ENCODE measurements at regions not wholly inside any gene's neighbourhood (a gene's known extent, or its start where the extent isn't known, plus 50 kb on each side); places are given as distances from the start of the nearest gene placed in this dataset.

DNA sequence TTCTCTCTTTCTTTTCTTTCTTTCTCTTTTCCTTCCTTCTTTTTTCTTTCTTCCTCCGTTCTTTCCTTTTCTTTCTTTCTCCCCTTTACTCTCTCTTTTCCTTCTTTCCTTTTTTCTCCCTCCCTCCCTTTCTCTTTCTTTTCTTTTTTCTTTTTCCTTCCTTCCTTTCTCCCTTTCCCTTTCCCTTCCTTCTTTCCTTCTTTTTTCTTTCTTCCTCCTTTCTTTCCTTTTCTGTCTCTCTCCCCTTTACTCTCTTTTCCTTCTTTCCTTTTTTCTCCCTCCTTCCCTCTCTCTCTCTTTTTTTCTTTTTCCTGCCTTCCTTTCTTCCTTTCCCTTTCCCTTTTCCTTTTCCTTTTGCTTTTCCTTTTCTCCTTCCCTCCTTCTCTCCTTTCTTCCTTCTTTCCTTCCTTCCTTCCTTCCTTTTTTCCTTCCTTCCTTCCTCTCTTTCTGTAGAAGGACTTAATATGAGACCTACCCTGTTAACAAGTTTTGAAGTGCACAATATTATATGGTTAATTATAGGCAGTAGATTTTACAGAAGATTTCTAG is 142.7 kb upstream of the CD180 start:
- Histone ChIP-seq H3K79me2 (ENCODE audit: control insufficient read depth, insufficient read depth, low read length) (no peaks in the 10 kb centered on the region), H4K20me1 (replicated peaks; ENCODE audit: control insufficient read depth, extremely low read depth, insufficient read depth, low read length) (no peaks in the 10 kb centered on the region), H3K9me1 (replicated peaks; ENCODE audit: control insufficient read depth, extremely low read depth, insufficient read depth, low read length) (no peaks in the 10 kb centered on the region), H2AFZ (ENCODE audit: low read depth, low read length) (no peak overlapping the region), H3K9ac (replicated peaks; ENCODE audit: extremely low read depth, insufficient read depth, low read length) (no peak overlapping the region), H3K9me3 (replicated peaks; ENCODE audit: control insufficient read depth, insufficient read depth, low read length) (no peaks in the 10 kb centered on the region), H3K36me3 (ENCODE audit: control insufficient read depth in 2 of 2, extremely low read depth in 1 of 2, insufficient read depth in 2 of 2, low read length in 2 of 2) (no peaks in the 10 kb centered on the region), H3K4me3 (replicated peaks in 1 of 3; ENCODE audit: insufficient read depth in 1 of 3, low read depth in 1 of 3, low read length in 3 of 3) (no peak overlapping the region), H3K4me2 (ENCODE audit: insufficient read depth, low read length) (no peak overlapping the region), H3K27ac (ENCODE audit: insufficient read depth, low read depth, low read length) (no peak overlapping the region), H3K4me1 (ENCODE audit: control insufficient read depth, extremely low read depth, insufficient read depth, low read length) (no peaks in the 10 kb centered on the region), H3K27me3 (ENCODE audit: control insufficient read depth in 2 of 2, insufficient read depth in 2 of 2, low read length in 2 of 2) (no peaks in the 10 kb centered on the region)
- DNase-seq (ENCODE audit: low read depth, low spot score), result no peak
- intact Hi-C loops (cut with micrococcal nuclease), result no loop called here
- dilution Hi-C loops (cut with MboI; ENCODE audit: extremely low pct_ligation_motif_present, low sequenced_read_pairs), result no loop called here
- ChIA-PET POLR2A (no interaction called here), CTCF (no interaction called here)
- BruUV-seq (replicated peaks), result no TSS peak
- no peak for FAIRE-seq
- no peak for TF ChIP-seq POLR2AphosphoS5 (IDR thresholded peaks at IDR 0.05; ENCODE audit: insufficient read depth, low read depth, low read length)
- no peak for TF ChIP-seq JUN (IDR thresholded peaks at IDR 0.05; ENCODE audit: borderline replicate concordance, insufficient read depth, insufficient read length, low read depth)
- TF ChIP-seq, protein P1, sequence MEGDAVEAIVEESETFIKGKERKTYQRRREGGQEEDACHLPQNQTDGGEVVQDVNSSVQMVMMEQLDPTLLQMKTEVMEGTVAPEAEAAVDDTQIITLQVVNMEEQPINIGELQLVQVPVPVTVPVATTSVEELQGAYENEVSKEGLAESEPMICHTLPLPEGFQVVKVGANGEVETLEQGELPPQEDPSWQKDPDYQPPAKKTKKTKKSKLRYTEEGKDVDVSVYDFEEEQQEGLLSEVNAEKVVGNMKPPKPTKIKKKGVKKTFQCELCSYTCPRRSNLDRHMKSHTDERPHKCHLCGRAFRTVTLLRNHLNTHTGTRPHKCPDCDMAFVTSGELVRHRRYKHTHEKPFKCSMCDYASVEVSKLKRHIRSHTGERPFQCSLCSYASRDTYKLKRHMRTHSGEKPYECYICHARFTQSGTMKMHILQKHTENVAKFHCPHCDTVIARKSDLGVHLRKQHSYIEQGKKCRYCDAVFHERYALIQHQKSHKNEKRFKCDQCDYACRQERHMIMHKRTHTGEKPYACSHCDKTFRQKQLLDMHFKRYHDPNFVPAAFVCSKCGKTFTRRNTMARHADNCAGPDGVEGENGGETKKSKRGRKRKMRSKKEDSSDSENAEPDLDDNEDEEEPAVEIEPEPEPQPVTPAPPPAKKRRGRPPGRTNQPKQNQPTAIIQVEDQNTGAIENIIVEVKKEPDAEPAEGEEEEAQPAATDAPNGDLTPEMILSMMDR (IDR thresholded peaks at IDR 0.05; ENCODE audit: extremely low read depth in 1 of 2, insufficient read depth in 1 of 2, low read depth in 1 of 2, low read length in 2 of 2), result no peak
- TF ChIP-seq FOS (IDR thresholded peaks at IDR 0.05; ENCODE audit: borderline replicate concordance, insufficient read depth, low read length), result no peak
- TF ChIP-seq, protein P2, sequence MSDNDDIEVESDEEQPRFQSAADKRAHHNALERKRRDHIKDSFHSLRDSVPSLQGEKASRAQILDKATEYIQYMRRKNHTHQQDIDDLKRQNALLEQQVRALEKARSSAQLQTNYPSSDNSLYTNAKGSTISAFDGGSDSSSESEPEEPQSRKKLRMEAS (IDR thresholded peaks at IDR 0.05; ENCODE audit: insufficient read depth, insufficient read length), result no peak
- no peak for TF ChIP-seq GATA2 (IDR thresholded peaks at IDR 0.05; ENCODE audit: insufficient read depth, insufficient read length, low read depth, low read length)
- TF ChIP-seq EZH2 (IDR thresholded peaks at IDR 0.05; ENCODE audit: borderline replicate concordance, low read depth, low read length, severe bottlenecking), result no peak
- TF ChIP-seq MYC (IDR thresholded peaks at IDR 0.05; ENCODE audit: low read depth, low read length), result no peak
- TF ChIP-seq POLR2A (IDR thresholded peaks at IDR 0.05; ENCODE audit: low read depth, low read length), result no peak

All from endothelial cell of umbilical vein (primary cell).